Heart left ventricle (tissue), 16 donors: ENCODE measurements at regions not wholly inside any gene's neighbourhood (a gene's known extent, or its start where the extent isn't known, plus 50 kb on each side); places are given as distances from the start of the nearest gene placed in this dataset.
A peak's percentile ranks its signal among the peaks of the same experiment; 100 is the strongest.

Experiments
- ATAC-seq, 4 donors: fragments of 200-7000 bp; cut with Tn5 transposase; one replicate each; pipeline ENCODE4 v1.9.1; 2020 to 2022; ENCODE audit warnings: moderate library complexity in 4 of 4, mild to moderate bottlenecking in 3 of 4, moderate number of reproducible peaks in 1 of 4
- DNase-seq, 5 donors: peaks; one replicate each; pipeline ENCODE4 v3.0.0-alpha.2; 2020
- H3K27ac ChIP-seq, 12 donors: fragments of 200-600 bp; sonication (generic) in 4 of 12; one replicate each; pipeline versions ENCODE4 v1.5.0 to v1.8.0; 2016 to 2022; ENCODE audit warnings: mild to moderate bottlenecking in 2 of 12
- H3K27me3 ChIP-seq, 9 donors: fragments of 200-600 bp; sonication (generic) in 2 of 9; one replicate each; pipeline versions ENCODE4 v1.5.1 to v1.8.0; 2016 to 2022; ENCODE audit warnings: mild to moderate bottlenecking in 3 of 9
- H3K36me3 ChIP-seq, 9 donors: fragments of 200-600 bp; sonication (generic) in 2 of 9; one replicate each; pipeline versions ENCODE4 v1.5.0 to v1.8.0; 2018 to 2022; ENCODE audit warnings: mild to moderate bottlenecking in 2 of 9
- H3K4me1 ChIP-seq, 12 donors: fragments of 200-600 bp; sonication (generic) in 4 of 12; one replicate each; pipeline versions ENCODE4 v1.5.0 to v1.8.0; 2016 to 2022; ENCODE audit warnings: mild to moderate bottlenecking in 3 of 12
- H3K4me3 ChIP-seq, 12 donors: fragments of 200-600 bp; sonication (generic) in 4 of 12; one replicate each; pipeline versions ENCODE4 v1.5.0 to v1.8.0; 2017 to 2022; ENCODE audit warnings: mild to moderate bottlenecking in 9 of 12, moderate library complexity in 4 of 12
- H3K9me3 ChIP-seq, 12 donors: fragments of 200-600 bp; sonication (generic) in 4 of 12; one replicate each; pipeline versions ENCODE4 v1.5.0 to v1.8.0; 2016 to 2022; ENCODE audit warnings: mild to moderate bottlenecking in 1 of 12
- CTCF ChIP-seq, 12 donors: fragments of 200-600 bp; sonication (generic) in 4 of 12; IDR thresholded peaks; one replicate each; pipeline versions ENCODE4 v1.5.0 to v1.8.0; 2018 to 2022; ENCODE audit warnings: antibody characterized with exemption in 12 of 12, mild to moderate bottlenecking in 5 of 12
- POLR2A ChIP-seq, 2 donors: fragments of 450-650 bp; IDR thresholded peaks; one replicate each; pipeline ENCODE4 v1.6.1; 2017; ENCODE audit warnings: antibody characterized with exemption in 2 of 2, mild to moderate bottlenecking in 2 of 2, moderate library complexity in 2 of 2
- WGBS, 4 donors: extraction: QIAGEN DNeasy Blood & Tissue Kit in 2 of 4; methylation state at CpG; one replicate each; pipeline versions ENCODE4 v1.1.5 to v1.1.7; 2013 to 2018; 5-methylcytosine and 5-hydroxymethylcytosine counted together
- intact Hi-C, 10 donors: fragments of 100-400 bp; cut with DNase I; formaldehyde crosslinking; loops; one replicate each; pipeline versions ENCODE4 v1.11.1 to v1.14.2; 2022
- donor health status: ischemic (EF 13 %, LVEDD 7.1; RV severe dilation, severe dysfunction).
- donor health status: healthy with polysubstance abuse.
- donor health status: DM: no; HTN: yes; CAD: no.
- donor health status: DM: no; HTN: no; CAD: no.
- donor health status: ischemic (EF 25% LVEDD 6.9; RV normal size, moderate dysfunction).
- donor health status: ischemic (EF 25% LVEDD 5.7; RV mildly dilated, moderate dysfunction).
- donor health status: healthy.
- donor health status: DM: yes; HTN: yes; CAD: no.
- donor health status: ischemic (EF 35%, LVEDD 5.7; RV mildly dilated, moderate dysfunction).
- donor health status: nonischemic (EF 11% LVEDD 7.7; RV severe dilation, severe dysfunction).
- donor health status: DM: yes; HTN: yes; CAD: no.
- donor health status: PGD.
- donor health status: ischemic (EF 29% LVEDD 5.4; RV normal size, mild dysfunction).
- donor health status: nonischemic (EF 23%, LVEDD 6.1; RV moderate dilation, normal function).

DNA sequence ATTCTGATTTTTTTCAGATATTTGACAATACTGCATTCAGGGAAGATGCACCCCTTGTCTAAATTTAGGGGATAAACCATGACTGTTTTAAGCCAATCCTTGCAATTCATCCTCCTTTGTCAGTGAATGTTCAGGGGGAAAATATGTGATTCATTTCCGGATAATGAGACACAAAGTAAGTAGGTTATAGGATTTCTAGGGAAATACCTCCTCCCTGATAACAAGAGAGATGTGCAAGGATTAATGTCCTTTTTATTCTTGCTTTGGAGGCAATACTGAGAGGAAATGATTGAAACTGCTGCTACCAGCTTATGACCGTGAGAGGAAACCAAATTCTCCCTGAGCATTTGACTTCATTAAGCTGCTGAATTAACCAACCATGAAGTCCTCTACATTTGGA, 161.3 kb upstream of the EYA4 start:
- no peak overlapping the region for H3K27ac ChIP-seq
- H3K4me1 ChIP-seq = peaks cover 0 to 10% (median 0%) of the 10 kb centered on the region in 12 donors
- DNase-seq (no peak), ATAC-seq (no peak)
- WGBS, 4 donors = 60 to 73% (median 65%) methylated on average over 2 of the region's 2 CpGs
- no peaks in the 10 kb centered on the region for H3K27me3 ChIP-seq
- no peaks in the 10 kb centered on the region for H3K36me3 ChIP-seq
- TF ChIP-seq POLR2A (IDR thresholded peaks at IDR 0.05) (no peak), CTCF (IDR thresholded peaks at IDR 0.05) (no peak)
- H3K9me3 ChIP-seq = no peaks in the 10 kb centered on the region
- intact Hi-C loops = no loop called here
- no peak overlapping the region for H3K4me3 ChIP-seq

- ATAC-seq (peak; percentile 50 to 76 (median 64)), DNase-seq (no peak)
- no peak overlapping the region for H3K4me3 ChIP-seq
- intact Hi-C loops = no loop called here
- WGBS, 4 donors = 36 to 57% (median 42%) methylated on average over 2 of the region's 2 CpGs
- H3K27ac ChIP-seq = peak overlapping the region in 5 of 12 donors; percentile 18 to 54 (median 45)
- no peaks in the 10 kb centered on the region for H3K36me3 ChIP-seq
- no peaks in the 10 kb centered on the region for H3K27me3 ChIP-seq
- H3K9me3 ChIP-seq = no peaks in the 10 kb centered on the region
- peaks cover 0 to 10% (median 0%) of the 10 kb centered on the region in 12 donors for H3K4me1 ChIP-seq
- TF ChIP-seq CTCF (IDR thresholded peaks at IDR 0.05) (no peak), POLR2A (IDR thresholded peaks at IDR 0.05) (no peak)
Measured at GRCh38 chr6:133083248-133083967, 157.7 kb upstream of the EYA4 start.

- intact Hi-C loops = no loop called here
- WGBS, 4 donors = 86 to 97% (median 92%) methylated on average over 1 of the region's 1 CpG
Measured at GRCh38 chr6:133085471-133085870, 155.7 kb upstream of the EYA4 start.

GRCh38 chr6:133085896-133086295, 155.3 kb upstream of the EYA4 start:
- 26 to 56% (median 41%) methylated on average over 2 of the region's 2 CpGs for WGBS, 4 donors
- DNase-seq (no peak), ATAC-seq (no peak)
- Histone ChIP-seq H3K4me3 (no peak overlapping the region), H3K27me3 (no peaks in the 10 kb centered on the region), H3K9me3 (no peaks in the 10 kb centered on the region), H3K36me3 (no peaks in the 10 kb centered on the region), H3K4me1 (peaks cover 0 to 10% (median 0%) of the 10 kb centered on the region in 12 donors), H3K27ac (no peak overlapping the region)
- TF ChIP-seq CTCF (IDR thresholded peaks at IDR 0.05) (no peak), POLR2A (IDR thresholded peaks at IDR 0.05) (no peak)
- intact Hi-C loops = no loop called here

More at GRCh38 chr6:133085471-133085870, 155.7 kb upstream of the EYA4 start:
- TF ChIP-seq POLR2A (IDR thresholded peaks at IDR 0.05) (no peak), CTCF (IDR thresholded peaks at IDR 0.05) (no peak)
- no peak for ATAC-seq
- Histone ChIP-seq H3K27ac (no peak overlapping the region), H3K9me3 (no peaks in the 10 kb centered on the region), H3K4me1 (peaks cover 0 to 10% (median 0%) of the 10 kb centered on the region in 12 donors), H3K27me3 (no peaks in the 10 kb centered on the region), H3K4me3 (no peak overlapping the region), H3K36me3 (no peaks in the 10 kb centered on the region)
- DNase-seq = no peak
